ENCODE measurements at regions not wholly inside any gene's neighbourhood (a gene's known extent, or its start where the extent isn't known, plus 50 kb on each side); places are given as distances from the start of the nearest gene placed in this dataset.
"Not testable (repeated sequence)": the region's sequence is repeated elsewhere in the genome, so short reads cannot be mapped to it uniquely, and the experiment has no call there.

DNA sequence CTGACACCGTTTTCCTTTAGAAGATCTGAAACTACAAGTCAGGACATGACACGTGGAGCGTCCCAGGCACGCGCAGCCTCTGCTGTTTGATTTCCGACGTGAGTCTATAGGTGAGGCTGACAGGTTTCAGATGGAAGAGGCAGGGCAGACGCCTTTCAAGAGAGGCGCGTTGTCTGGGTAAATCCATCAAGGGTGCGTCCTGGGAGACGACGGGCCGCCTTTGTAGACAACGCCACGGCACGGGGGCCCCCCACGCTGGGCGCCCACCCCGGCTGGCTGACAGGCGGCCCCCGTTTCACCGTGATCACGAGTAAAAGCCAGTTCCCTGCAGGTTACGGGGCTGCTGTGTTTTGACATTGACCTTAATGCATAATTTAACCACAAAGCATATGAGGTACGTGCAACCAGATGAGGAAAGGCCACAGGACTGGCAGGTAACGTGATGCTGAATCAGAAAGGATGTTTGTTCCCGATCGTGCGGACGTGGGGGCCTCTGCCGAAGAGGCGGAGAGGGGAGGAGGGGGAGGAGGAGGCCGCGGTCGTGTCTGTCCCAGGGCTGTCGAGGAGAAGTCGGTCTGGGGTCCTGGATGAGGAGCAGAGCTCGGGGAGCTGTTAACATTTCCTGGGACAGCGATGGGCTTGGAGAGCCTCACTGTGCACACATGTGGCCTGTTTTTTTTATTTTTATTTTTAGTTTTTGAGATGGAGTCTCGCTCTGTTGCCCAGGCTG lies 51.1 kb upstream of the PPP2R3B start:
- DNase-seq (peak; percentile 10), ATAC-seq (no peak)

- DNase-seq (no peak), ATAC-seq (no peak)
Measured at GRCh38 chrX:439241-439640, 52.5 kb upstream of the PPP2R3B start.

GRCh38 chrX:439719-440118 lies 53.0 kb upstream of the PPP2R3B start:
- DNase-seq (no peak), ATAC-seq (no peak)

GRCh38 chrX:440636-441035 lies 53.9 kb upstream of the PPP2R3B start:
- no peak for ATAC-seq
- DNase-seq, result no peak

DNA sequence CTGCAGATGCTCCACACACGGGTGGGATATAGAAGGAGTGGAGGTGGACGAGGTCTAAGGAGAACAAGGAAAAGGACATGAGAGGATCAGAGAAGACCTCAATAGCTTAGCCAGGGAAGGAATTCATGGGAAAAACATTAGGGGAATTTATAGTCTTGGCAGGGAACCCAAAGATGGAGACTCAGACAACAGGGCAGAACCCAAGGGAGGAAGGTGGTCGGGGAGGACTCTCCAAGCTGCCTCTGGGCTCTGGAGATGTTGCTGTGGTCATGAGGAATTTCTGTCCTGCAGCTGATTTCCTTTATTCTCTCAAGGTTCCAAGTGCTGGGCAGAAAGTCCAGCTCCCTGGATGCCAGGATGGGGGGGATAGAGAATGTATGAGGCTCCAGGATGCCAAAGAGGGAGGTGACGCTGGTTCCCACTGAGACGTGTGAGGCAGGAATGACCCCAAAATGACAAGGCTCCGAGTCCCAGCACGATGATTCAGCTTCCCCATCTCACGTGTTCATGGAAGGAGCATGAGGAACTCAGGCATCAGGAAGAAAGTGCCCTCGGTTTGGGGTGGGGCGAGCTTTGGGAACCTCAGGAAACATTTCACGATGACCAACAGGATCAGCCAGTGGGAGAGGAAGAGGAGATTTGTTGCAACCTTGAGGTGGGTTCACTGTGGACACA lies 57.0 kb upstream of the PPP2R3B start:
- DNase-seq, result no peak
- no peak for ATAC-seq

- DNase-seq (no peak), ATAC-seq (peak; percentile 49)
Measured at GRCh38 chrX:444305-444704, 57.6 kb upstream of the PPP2R3B start.

DNA sequence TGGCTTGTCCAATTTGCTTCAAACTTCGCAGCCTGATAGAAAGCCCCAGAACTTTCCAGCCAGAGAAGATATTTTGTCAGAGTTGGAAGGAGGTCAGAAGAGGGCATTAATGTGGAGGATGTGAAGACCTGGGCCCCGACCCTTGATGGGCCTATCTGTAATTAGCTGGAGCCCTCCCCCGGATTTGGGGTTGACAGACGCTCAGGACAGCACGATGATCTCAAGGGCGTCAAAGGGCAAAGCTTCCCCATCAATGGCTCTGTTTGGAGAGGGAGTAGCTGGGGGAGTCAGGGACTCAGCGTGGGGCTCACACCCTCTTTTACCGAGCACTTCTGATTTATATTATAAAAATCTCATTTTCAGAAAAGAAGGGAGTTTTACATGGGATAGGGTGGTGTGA lies 59.0 kb upstream of the PPP2R3B start:
- ATAC-seq, result no peak
- no peak for DNase-seq

DNA sequence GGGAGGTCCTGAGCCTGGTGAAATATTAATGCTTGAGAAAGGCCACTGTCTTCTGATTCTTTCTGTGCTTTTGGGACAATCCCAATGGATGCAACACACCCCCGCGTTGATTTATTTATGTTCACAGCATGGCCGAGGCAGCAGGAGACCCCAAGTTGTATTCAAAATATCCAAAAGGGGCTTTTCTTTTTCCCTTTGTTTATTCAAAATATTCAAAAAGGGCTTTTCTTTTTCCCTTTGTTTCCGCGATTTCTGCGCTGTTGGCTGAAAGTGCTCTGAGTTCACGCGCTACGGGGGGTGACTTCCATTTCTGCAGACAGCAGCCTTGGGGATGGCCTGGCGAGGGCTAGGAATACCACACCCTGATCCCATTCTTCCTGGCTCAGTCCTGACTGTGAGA lies 59.5 kb upstream of the PPP2R3B start:
- no peak for ATAC-seq
- DNase-seq, result no peak

GRCh38 chrX:447052-447451 lies 60.3 kb upstream of the PPP2R3B start:
- no peak for ATAC-seq
- no peak for DNase-seq

GRCh38 chrX:451750-452149 lies 65.0 kb upstream of the PPP2R3B start:
- not testable (repeated sequence) for DNase-seq, ATAC-seq

DNA sequence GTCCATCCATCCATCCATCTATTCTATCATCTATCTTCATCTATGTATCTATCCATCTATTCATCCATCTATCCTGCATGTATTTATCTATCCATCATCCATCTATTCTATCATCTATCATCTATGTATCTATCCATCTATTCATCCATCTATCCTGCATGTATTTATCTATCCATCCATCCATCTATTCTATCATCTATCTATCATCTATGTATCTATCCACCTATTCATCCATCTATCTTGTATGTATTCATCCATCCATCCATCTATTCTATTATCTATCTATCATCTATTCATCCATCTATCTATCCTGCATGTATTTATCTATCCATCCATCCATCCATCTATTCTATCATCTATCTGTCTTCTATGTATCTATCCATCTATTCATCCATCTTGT lies 65.9 kb upstream of the PPP2R3B start:
- no peak for DNase-seq
- no peak for ATAC-seq

- DNase-seq, ATAC-seq: not testable (repeated sequence)
Measured at GRCh38 chrX:454514-454913, 67.8 kb upstream of the PPP2R3B start.

DNA sequence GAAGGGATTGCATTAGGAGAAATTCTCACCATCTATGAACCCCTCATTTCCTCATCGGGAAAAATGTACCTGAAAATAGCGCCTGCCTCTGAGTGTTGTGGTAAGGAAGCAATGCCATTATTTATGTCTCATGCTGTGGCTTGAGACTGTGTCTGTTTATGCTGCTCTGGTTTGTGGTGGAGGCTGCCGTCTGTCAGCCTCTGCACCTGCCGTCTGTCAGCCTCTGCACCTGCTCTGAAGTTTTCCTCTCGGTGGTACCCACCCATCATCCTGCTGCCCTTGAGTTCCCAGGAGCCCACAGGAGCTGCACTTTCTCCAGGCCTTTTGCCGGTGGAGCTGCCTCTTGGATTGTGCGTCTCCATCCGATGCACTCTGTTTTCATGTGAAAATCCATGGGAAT lies 68.5 kb upstream of the PPP2R3B start:
- DNase-seq (no peak), ATAC-seq (no peak)

DNA sequence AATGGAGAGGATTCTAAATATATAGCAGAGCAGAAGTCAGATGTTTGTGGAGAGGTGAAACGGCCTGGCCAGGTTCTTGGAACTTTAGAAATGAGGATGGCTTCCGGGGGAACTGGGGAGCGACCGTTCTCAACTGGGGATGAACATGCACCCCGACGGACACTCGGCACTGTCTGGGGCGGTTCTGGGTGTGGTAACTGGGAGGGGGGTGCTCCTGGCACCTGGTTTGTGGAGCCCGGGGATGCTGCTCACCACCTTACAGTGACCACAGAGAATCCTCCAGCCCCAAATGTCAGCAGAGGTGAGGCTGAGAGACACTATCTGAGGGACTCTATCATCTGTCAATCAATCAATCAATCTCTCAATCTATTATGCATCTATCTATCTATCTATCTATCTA lies 69.0 kb upstream of the PPP2R3B start:
- DNase-seq (no peak), ATAC-seq (no peak)

- ATAC-seq (no peak), DNase-seq (no peak)
Measured at GRCh38 chrX:456146-456545, 69.4 kb upstream of the PPP2R3B start.

GRCh38 chrX:456551-457291 lies 70.0 kb upstream of the PPP2R3B start:
- ATAC-seq (no peak), DNase-seq (no peak)

DNA sequence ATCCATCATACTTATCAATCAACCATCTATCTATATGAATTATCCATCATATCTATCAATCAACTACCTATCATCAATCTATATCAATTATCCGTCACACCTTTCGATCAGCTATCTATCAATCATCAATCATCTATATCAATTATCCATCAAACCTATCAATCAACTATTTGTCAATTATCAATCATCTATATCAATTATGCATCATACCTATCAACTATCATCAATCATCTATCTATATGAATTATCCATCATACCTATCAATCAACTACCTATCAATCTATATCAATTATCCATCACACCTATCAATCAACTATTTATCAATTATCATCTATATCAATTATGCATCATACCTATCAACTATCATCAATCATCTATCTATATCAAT lies 70.6 kb upstream of the PPP2R3B start:
- DNase-seq (no peak), ATAC-seq (no peak)

DNA sequence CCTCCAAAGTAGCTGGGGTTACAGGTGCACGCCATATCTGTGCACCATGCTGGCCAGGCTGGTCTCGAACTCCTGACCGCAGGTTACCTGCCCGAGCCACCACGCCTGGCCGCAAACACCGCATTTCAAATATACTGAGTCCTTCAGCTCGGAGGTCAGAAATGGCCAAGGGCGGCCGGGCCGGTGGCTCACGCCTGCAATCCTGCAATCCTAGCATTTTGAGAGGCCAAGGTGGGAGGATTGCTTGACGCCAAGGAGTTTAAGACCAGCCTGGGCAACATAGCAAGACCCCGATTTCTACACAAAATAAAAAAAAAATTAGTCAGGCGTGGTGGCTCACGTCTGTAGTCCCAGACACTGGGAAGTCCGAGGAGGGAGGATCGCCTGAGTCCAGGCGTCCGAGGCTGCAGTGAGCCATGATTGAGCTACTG lies 71.9 kb upstream of the PPP2R3B start:
- ATAC-seq, result no peak
- no peak for DNase-seq

- ATAC-seq, result no peak
- no peak for DNase-seq
Measured at GRCh38 chrX:459611-460010, 72.9 kb upstream of the PPP2R3B start.

GRCh38 chrX:460116-460515 lies 73.4 kb upstream of the PPP2R3B start:
- no peak for ATAC-seq
- no peak for DNase-seq

GRCh38 chrX:460823-461640 lies 74.3 kb upstream of the PPP2R3B start:
- no peak for DNase-seq
- ATAC-seq, result no peak

- ATAC-seq (no peak), DNase-seq (no peak)
Measured at GRCh38 chrX:462853-463252, 76.1 kb upstream of the PPP2R3B start.
